SK-N-MC (cell line): ENCODE measurements at regions not wholly inside any gene's neighbourhood (a gene's known extent, or its start where the extent isn't known, plus 50 kb on each side); places are given as distances from the start of the nearest gene placed in this dataset.

ENCODE experiments used
- DNase-seq: peaks from one replicate; pipeline ENCODE4 v3.0.0-alpha.2; 2011; ENCODE audit warnings: low read depth, low spot score
- H3K27ac ChIP-seq: fragments of 200-600 bp; sonication (generic); 2 replicates; pipeline ENCODE4 v1.5.1; 2016; ENCODE audit warnings: mixed run types
- H3K36me3 ChIP-seq: fragments of 200-600 bp; sonication (generic); 2 replicates; pipeline ENCODE4 v1.6.1; 2017; ENCODE audit warnings: antibody characterized with exemption, low read length, mixed read lengths; ENCODE audit not compliant: insufficient read depth
- H3K4me3 ChIP-seq: fragments of 200-600 bp; sonication (generic); 2 replicates; pipeline ENCODE4 v1.5.1; 2016
- H3K9ac ChIP-seq: fragments of 200-600 bp; sonication (generic); 2 replicates; pipeline ENCODE4 v1.8.0; 2017; ENCODE audit warnings: mixed run types, mixed read lengths; ENCODE audit not compliant: insufficient read length
- H3K9me3 ChIP-seq: fragments of 200-600 bp; sonication (generic); 2 replicates; pipeline ENCODE4 v1.6.1; 2017; ENCODE audit warnings: low read depth, mild to moderate bottlenecking, antibody characterized with exemption, low read length, moderate library complexity, mixed read lengths
- EZH2 ChIP-seq: fragments of 200-600 bp; sonication (generic); IDR thresholded peaks from one replicate; pipeline ENCODE4 v1.6.1; 2017; ENCODE audit warnings: antibody characterized with exemption
- FOXP2 ChIP-seq: optimal IDR thresholded peaks from 2 replicates; pipeline ENCODE3; 2011; ENCODE audit warnings: mild to moderate bottlenecking, moderate library complexity; ENCODE audit not compliant: insufficient read depth; ENCODE audit errors: extremely low read length, control extremely low read depth
- POLR2AphosphoS5 ChIP-seq: IDR thresholded peaks from 2 replicates; pipeline ENCODE4 v1.6.1; 2012; ENCODE audit warnings: mild to moderate bottlenecking, low read depth, low read length, borderline replicate concordance

GRCh38 chr2:226620176-226620575 is 179.4 kb downstream of the IRS1 start:
- DNase-seq: no peak
- Histone ChIP-seq H3K9ac (no peak overlapping the region), H3K4me3 (no peak overlapping the region), H3K9me3 (no peaks in the 10 kb centered on the region), H3K36me3 (no peaks in the 10 kb centered on the region), H3K27ac (no peak overlapping the region)
- TF ChIP-seq FOXP2: no peak
- no peak for TF ChIP-seq EZH2
- no peak for TF ChIP-seq POLR2AphosphoS5

GRCh38 chr2:226619707-226620106 is 179.9 kb downstream of the IRS1 start:
- Histone ChIP-seq H3K36me3 (no peaks in the 10 kb centered on the region), H3K9me3 (no peaks in the 10 kb centered on the region), H3K4me3 (no peak overlapping the region), H3K9ac (no peak overlapping the region), H3K27ac (no peak overlapping the region)
- no peak for TF ChIP-seq POLR2AphosphoS5
- DNase-seq: no peak

GRCh38 chr2:226618875-226619605 is 180.6 kb downstream of the IRS1 start:
- DNase-seq: peak; percentile 61

GRCh38 chr2:226618544-226618874 is 181.1 kb downstream of the IRS1 start:
- TF ChIP-seq FOXP2 (no peak), EZH2 (no peak), POLR2AphosphoS5 (no peak)

More at GRCh38 chr2:226618875-226619605, 180.6 kb downstream of the IRS1 start:
- H3K9me3 ChIP-seq: no peaks in the 10 kb centered on the region
- TF ChIP-seq FOXP2 (peak; percentile 96), POLR2AphosphoS5 (no peak)
- peak overlapping the region; percentile 34; the same call in 1 of the 2 replicates for H3K4me3 ChIP-seq
- peak overlapping the region; percentile 79 for H3K27ac ChIP-seq
- no peaks in the 10 kb centered on the region for H3K36me3 ChIP-seq
- H3K9ac ChIP-seq: no peak overlapping the region

GRCh38 chr2:226615891-226616290 is 183.7 kb downstream of the IRS1 start:
- H3K9ac ChIP-seq: no peak overlapping the region
- no peak overlapping the region for H3K27ac ChIP-seq
- TF ChIP-seq POLR2AphosphoS5 (no peak), FOXP2 (no peak), EZH2 (no peak)
- H3K36me3 ChIP-seq: no peaks in the 10 kb centered on the region
- DNase-seq: no peak
- H3K4me3 ChIP-seq: no peak overlapping the region
- H3K9me3 ChIP-seq: no peaks in the 10 kb centered on the region

More at GRCh38 chr2:226618544-226618874, 181.1 kb downstream of the IRS1 start:
- H3K4me3 ChIP-seq: peak overlapping the region; percentile 34; the same call in 1 of the 2 replicates
- no peak overlapping the region for H3K9ac ChIP-seq
- no peaks in the 10 kb centered on the region for H3K36me3 ChIP-seq
- H3K27ac ChIP-seq: peak overlapping the region; percentile 79
- no peaks in the 10 kb centered on the region for H3K9me3 ChIP-seq
- no peak for DNase-seq

GRCh38 chr2:226611944-226612318 is 187.7 kb downstream of the IRS1 start:
- Histone ChIP-seq H3K9ac (no peak overlapping the region), H3K36me3 (no peaks in the 10 kb centered on the region), H3K4me3 (no peak overlapping the region), H3K9me3 (no peaks in the 10 kb centered on the region), H3K27ac (no peak overlapping the region)
- no peak for DNase-seq
- TF ChIP-seq POLR2AphosphoS5 (no peak), FOXP2 (no peak), EZH2 (no peak)

- TF ChIP-seq EZH2 (no peak), POLR2AphosphoS5 (no peak), FOXP2 (no peak)
- H3K36me3 ChIP-seq: no peaks in the 10 kb centered on the region
- no peak overlapping the region for H3K9ac ChIP-seq
- no peak overlapping the region for H3K4me3 ChIP-seq
- no peaks in the 10 kb centered on the region for H3K9me3 ChIP-seq
- no peak for DNase-seq
- H3K27ac ChIP-seq: no peak overlapping the region
Measured at GRCh38 chr2:226611196-226611943, 188.2 kb downstream of the IRS1 start.

- no peak for DNase-seq
Measured at GRCh38 chr2:226609366-226609765, 190.3 kb downstream of the IRS1 start.

GRCh38 chr2:226608451-226608850 is 191.2 kb downstream of the IRS1 start:
- TF ChIP-seq POLR2AphosphoS5: no peak
- TF ChIP-seq FOXP2: no peak
- TF ChIP-seq EZH2: no peak
- no peaks in the 10 kb centered on the region for H3K9me3 ChIP-seq
- no peak overlapping the region for H3K27ac ChIP-seq
- no peaks in the 10 kb centered on the region for H3K36me3 ChIP-seq
- no peak overlapping the region for H3K4me3 ChIP-seq
- no peak overlapping the region for H3K9ac ChIP-seq
- no peak for DNase-seq

More at GRCh38 chr2:226609366-226609765, 190.3 kb downstream of the IRS1 start:
- H3K4me3 ChIP-seq: no peak overlapping the region
- no peaks in the 10 kb centered on the region for H3K36me3 ChIP-seq
- H3K27ac ChIP-seq: no peak overlapping the region
- no peak for TF ChIP-seq FOXP2
- TF ChIP-seq POLR2AphosphoS5: no peak
- TF ChIP-seq EZH2: no peak
- no peak overlapping the region for H3K9ac ChIP-seq
- no peaks in the 10 kb centered on the region for H3K9me3 ChIP-seq
